Activated CD4-positive, alpha-beta T cell treated with anti-CD3 and anti-CD28 coated beads for 36 hours (primary cell): ENCODE measurements at regions not wholly inside any gene's neighbourhood (a gene's known extent, or its start where the extent isn't known, plus 50 kb on each side); places are given as distances from the start of the nearest gene placed in this dataset.
"Not testable (repeated sequence)": the region's sequence is repeated elsewhere in the genome, so short reads cannot be mapped to it uniquely, and the experiment has no call there.

Experiments used
- ATAC-seq: fragments of 200-7000 bp; cut with Tn5 transposase; one replicate; pipeline ENCODE4 v1.10.0; 2021; ENCODE audit warnings: mild to moderate bottlenecking, moderate library complexity
- CTCF ChIA-PET: fragments of 350-600 bp; sonication (Branson Sonifier 250); formaldehyde crosslinking; loops from one replicate; lab custom pipeline; 2021; ENCODE audit warnings: antibody characterized with exemption; lab: Charles Lee
- POLR2A ChIA-PET: fragments of 350-600 bp; sonication (Branson Sonifier 250); formaldehyde crosslinking; loops from one replicate; lab custom pipeline; 2021; ENCODE audit warnings: antibody characterized with exemption, inconsistent platforms; lab: Charles Lee
- DNase-seq: peaks from one replicate; pipeline ENCODE4 v3.0.0-alpha.2; 2020
- H3K27ac Mint-ChIP-seq: one replicate; pipeline ENCODE4 v1.8.0; 2021; ENCODE audit warnings: mixed read lengths
- H3K27me3 Mint-ChIP-seq: one replicate; pipeline ENCODE4 v1.8.0; 2021; ENCODE audit warnings: mixed read lengths
- H3K36me3 Mint-ChIP-seq: one replicate; pipeline ENCODE4 v1.8.0; 2021; ENCODE audit warnings: low read depth, mixed read lengths
- H3K4me1 Mint-ChIP-seq: one replicate; pipeline ENCODE4 v1.8.0; 2021; ENCODE audit warnings: mixed read lengths
- H3K4me3 Mint-ChIP-seq: one replicate; pipeline ENCODE4 v1.8.0; 2021; ENCODE audit warnings: mild to moderate bottlenecking, moderate library complexity, mixed read lengths
- H3K9me3 Mint-ChIP-seq: one replicate; pipeline ENCODE4 v1.8.0; 2021; ENCODE audit warnings: low read depth, mixed read lengths
- intact Hi-C, 2 experiments: fragments of 100-400 bp; cut with DNase I in 1 of 2; cut with micrococcal nuclease in 1 of 2; formaldehyde crosslinking; loops; one replicate each; pipeline versions ENCODE4 v1.14.2 to v1.15.1; 2022 to 2024; cut with DNase I, micrococcal nuclease

- intact Hi-C loops: loop anchor here (1.0 to 5.0 kb wide), 2 partner anchors 17 to 364 kb away; no protein-coding TSS in a partner anchor
- Mint-ChIP-seq H3K4me1 (peaks cover 5% of the 10 kb centered on the region), H3K27me3 (peaks cover 35% of the 10 kb centered on the region), H3K27ac (peak overlapping the region; percentile 6), H3K36me3 (no peaks in the 10 kb centered on the region), H3K9me3 (no peaks in the 10 kb centered on the region), H3K4me3 (peak overlapping the region; percentile 66)
- ChIA-PET CTCF (interaction anchor here (0.6 to 0.7 kb wide), 2 partner anchors 135 to 205 kb away, joined by 3 to 4 read pairs; no protein-coding TSS in a partner anchor), POLR2A (interaction anchor here (0.6 kb wide), 1 partner anchor 46 kb away, joined by 3 read pairs; no protein-coding TSS in a partner anchor)
- ATAC-seq: peak; percentile 37
- no peak for DNase-seq
Observed at GRCh38 chr9:97220894-97221477, 86.5 kb upstream of the CCDC180 start.

DNA sequence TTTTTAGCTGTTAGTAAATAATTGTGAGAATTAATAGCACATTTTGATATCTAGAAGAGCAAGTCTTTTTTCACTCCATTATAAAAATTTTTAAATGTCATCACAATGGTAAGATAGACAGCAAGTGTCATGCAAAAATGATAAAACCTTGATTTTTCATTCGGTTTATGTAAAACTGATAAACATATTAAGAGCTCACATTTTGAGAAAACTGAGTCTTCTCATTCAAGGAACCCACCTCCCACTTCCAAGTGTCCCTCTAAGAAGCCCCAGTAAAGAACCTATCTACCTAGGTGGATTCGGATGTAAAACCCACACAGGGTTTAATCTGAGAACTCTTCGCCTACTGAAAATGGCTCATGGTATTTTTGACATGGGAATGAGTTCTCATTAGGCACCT, 87.1 kb upstream of the CCDC180 start:
- not testable (repeated sequence) for H3K9me3 Mint-ChIP-seq

GRCh38 chr9:97219443-97220140, 87.9 kb upstream of the CCDC180 start:
- H3K4me3 Mint-ChIP-seq, POLR2A ChIA-PET, ATAC-seq, H3K9me3 Mint-ChIP-seq, CTCF ChIA-PET, H3K4me1 Mint-ChIP-seq, H3K36me3 Mint-ChIP-seq, H3K27ac Mint-ChIP-seq, DNase-seq: not testable (repeated sequence)
- peaks cover 34% of the 10 kb centered on the region for H3K27me3 Mint-ChIP-seq
- intact Hi-C loops: loop anchor here (5.0 kb wide), 1 partner anchor 362 kb away; no protein-coding TSS in a partner anchor

More for the DNA sequence above, 87.1 kb upstream of the CCDC180 start:
- Mint-ChIP-seq H3K27me3 (peaks cover 35% of the 10 kb centered on the region), H3K4me3 (peak overlapping the region; percentile 66)
- H3K27ac Mint-ChIP-seq, ATAC-seq, POLR2A ChIA-PET, H3K36me3 Mint-ChIP-seq, H3K4me1 Mint-ChIP-seq, DNase-seq: not testable (repeated sequence)
- intact Hi-C loops: loop anchor here (5.0 kb wide), 1 partner anchor 363 kb away; no protein-coding TSS in a partner anchor
- CTCF ChIA-PET: interaction anchor here (0.6 kb wide), 1 partner anchor 206 kb away, joined by 3 read pairs; no protein-coding TSS in a partner anchor

GRCh38 chr9:97215127-97215526, 92.3 kb upstream of the CCDC180 start:
- intact Hi-C loops, H3K9me3 Mint-ChIP-seq, CTCF ChIA-PET, H3K4me3 Mint-ChIP-seq, DNase-seq, H3K4me1 Mint-ChIP-seq, ATAC-seq, POLR2A ChIA-PET, H3K36me3 Mint-ChIP-seq, H3K27ac Mint-ChIP-seq: not testable (repeated sequence)
- H3K27me3 Mint-ChIP-seq: peaks cover 11% of the 10 kb centered on the region

GRCh38 chr9:97214556-97214955, 92.9 kb upstream of the CCDC180 start:
- CTCF ChIA-PET, H3K36me3 Mint-ChIP-seq, H3K4me3 Mint-ChIP-seq, POLR2A ChIA-PET, DNase-seq, intact Hi-C loops, H3K27ac Mint-ChIP-seq, H3K9me3 Mint-ChIP-seq, H3K27me3 Mint-ChIP-seq, H3K4me1 Mint-ChIP-seq, ATAC-seq: not testable (repeated sequence)

- intact Hi-C loops, H3K4me3 Mint-ChIP-seq, CTCF ChIA-PET, H3K36me3 Mint-ChIP-seq, DNase-seq, POLR2A ChIA-PET, H3K4me1 Mint-ChIP-seq, ATAC-seq, H3K27ac Mint-ChIP-seq, H3K27me3 Mint-ChIP-seq: not testable (repeated sequence)
- H3K9me3 Mint-ChIP-seq: peaks cover 10% of the 10 kb centered on the region
Observed at GRCh38 chr9:97199683-97200082, 107.8 kb upstream of the CCDC180 start.

DNA sequence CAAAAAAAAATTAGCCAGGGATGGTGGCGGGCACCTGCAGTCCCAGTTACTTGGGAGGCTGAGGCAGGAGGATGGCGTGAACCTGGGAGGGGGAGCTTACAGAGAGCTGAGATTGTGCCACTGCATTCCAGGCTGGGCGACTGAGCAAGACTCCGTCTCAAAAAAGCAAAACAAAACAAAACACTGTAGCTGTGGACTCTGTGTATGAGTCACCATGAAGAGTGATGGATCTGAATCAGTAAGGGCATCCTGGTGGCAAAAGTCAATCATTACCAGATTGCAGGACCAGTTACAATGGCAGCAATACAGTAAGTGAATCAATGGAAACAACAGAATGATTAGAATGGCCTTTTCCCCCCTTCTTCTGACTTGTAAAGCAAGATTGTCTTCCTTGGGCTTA, 113.7 kb upstream of the CCDC180 start:
- POLR2A ChIA-PET, CTCF ChIA-PET, H3K4me3 Mint-ChIP-seq, H3K36me3 Mint-ChIP-seq, H3K4me1 Mint-ChIP-seq, H3K27ac Mint-ChIP-seq, H3K27me3 Mint-ChIP-seq, DNase-seq, ATAC-seq, H3K9me3 Mint-ChIP-seq, intact Hi-C loops: not testable (repeated sequence)

DNA sequence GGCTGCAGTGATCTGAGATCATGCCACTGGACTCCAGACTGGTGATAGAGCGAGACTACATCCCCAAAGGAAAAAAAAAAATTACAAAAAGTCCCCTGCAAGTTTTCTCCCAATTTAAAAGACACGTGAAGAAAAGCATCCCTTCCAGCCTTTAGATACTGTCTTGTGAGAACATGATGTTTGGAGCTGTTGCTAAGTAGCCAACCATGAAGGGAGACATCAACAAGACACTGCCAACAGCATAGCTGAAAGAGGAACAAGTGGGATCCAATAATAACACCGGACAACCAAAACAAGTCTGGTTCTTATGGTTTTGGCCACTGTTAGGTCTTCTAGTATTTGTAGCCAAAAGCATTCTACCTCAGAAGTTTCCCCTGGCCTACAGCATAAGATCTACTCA, 118.9 kb upstream of the CCDC180 start:
- Mint-ChIP-seq H3K27me3 (no peaks in the 10 kb centered on the region), H3K9me3 (no peaks in the 10 kb centered on the region), H3K4me3 (no peak overlapping the region), H3K4me1 (no peaks in the 10 kb centered on the region), H3K36me3 (no peaks in the 10 kb centered on the region), H3K27ac (no peak overlapping the region)
- ATAC-seq: no peak
- ChIA-PET POLR2A (no interaction called here), CTCF (no interaction called here)
- intact Hi-C loops: no loop called here
- no peak for DNase-seq

GRCh38 chr9:97187706-97188105, 119.8 kb upstream of the CCDC180 start:
- H3K27me3 Mint-ChIP-seq, POLR2A ChIA-PET, H3K9me3 Mint-ChIP-seq, H3K4me3 Mint-ChIP-seq, DNase-seq, intact Hi-C loops, CTCF ChIA-PET, H3K4me1 Mint-ChIP-seq, H3K27ac Mint-ChIP-seq, H3K36me3 Mint-ChIP-seq, ATAC-seq: not testable (repeated sequence)

GRCh38 chr9:97186493-97186892, 121.0 kb upstream of the CCDC180 start:
- Mint-ChIP-seq H3K9me3 (no peaks in the 10 kb centered on the region), H3K36me3 (no peaks in the 10 kb centered on the region), H3K27ac (no peak overlapping the region), H3K4me1 (no peaks in the 10 kb centered on the region), H3K27me3 (no peaks in the 10 kb centered on the region), H3K4me3 (no peak overlapping the region)
- DNase-seq (no peak), ATAC-seq (no peak)
- intact Hi-C loops: no loop called here
- POLR2A ChIA-PET: no interaction called here
- CTCF ChIA-PET: no interaction called here

DNA sequence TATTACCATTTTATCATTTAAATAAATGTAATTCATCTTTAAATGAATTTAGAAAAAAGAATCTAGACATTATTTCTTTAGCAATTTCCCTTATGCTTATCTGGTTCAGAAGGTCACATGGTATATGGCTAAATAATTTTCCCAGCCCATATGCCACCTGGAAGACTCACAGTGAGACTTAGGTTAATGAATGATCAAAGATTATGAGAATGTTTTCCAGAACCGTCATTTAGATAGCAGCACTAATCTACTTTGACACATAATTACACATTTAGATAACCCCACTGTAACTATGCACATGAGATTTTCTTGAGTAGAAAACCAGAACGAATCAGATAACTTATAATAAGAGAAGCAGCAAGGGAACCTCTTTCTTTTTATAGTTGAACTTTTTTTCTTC, 124.9 kb upstream of the CCDC180 start:
- ATAC-seq, H3K4me3 Mint-ChIP-seq, H3K9me3 Mint-ChIP-seq, H3K27ac Mint-ChIP-seq, CTCF ChIA-PET, intact Hi-C loops, POLR2A ChIA-PET, H3K27me3 Mint-ChIP-seq, DNase-seq, H3K36me3 Mint-ChIP-seq, H3K4me1 Mint-ChIP-seq: not testable (repeated sequence)

DNA sequence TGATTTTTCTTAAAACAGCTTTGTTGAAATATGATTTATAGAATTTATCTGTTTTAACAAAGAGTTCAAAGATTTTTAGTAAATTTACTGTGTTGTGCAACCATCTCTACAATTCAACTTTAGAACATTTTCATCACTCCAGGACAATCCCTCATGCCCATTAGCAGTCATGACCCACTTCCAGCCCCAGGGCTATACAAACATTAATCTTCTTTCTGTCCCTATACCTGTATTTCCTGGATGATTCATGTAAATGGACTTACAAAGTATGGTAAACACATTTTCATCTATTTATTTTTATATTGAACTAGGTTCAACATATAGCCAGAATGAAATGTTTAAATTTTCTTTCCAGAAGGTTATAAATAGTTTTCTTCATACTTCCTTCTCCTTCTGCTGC, 127.8 kb upstream of the CCDC180 start:
- intact Hi-C loops: no loop called here
- ATAC-seq (no peak), DNase-seq (no peak)
- no peaks in the 10 kb centered on the region for H3K27me3 Mint-ChIP-seq
- H3K9me3 Mint-ChIP-seq: no peaks in the 10 kb centered on the region
- no peaks in the 10 kb centered on the region for H3K36me3 Mint-ChIP-seq
- no peaks in the 10 kb centered on the region for H3K4me1 Mint-ChIP-seq
- ChIA-PET POLR2A (no interaction called here), CTCF (interaction anchor here (0.6 kb wide), 1 partner anchor 211 kb away, joined by 3 read pairs; no protein-coding TSS in a partner anchor)
- H3K4me3 Mint-ChIP-seq: no peak overlapping the region
- H3K27ac Mint-ChIP-seq: no peak overlapping the region
